GM12873 (cell line): ENCODE measurements at regions not wholly inside any gene's neighbourhood (a gene's known extent, or its start where the extent isn't known, plus 50 kb on each side); places are given as distances from the start of the nearest gene placed in this dataset.

Source experiments
- CTCF ChIP-seq: IDR thresholded peaks from 2 replicates; pipeline ENCODE4 v1.5.1; 2012; ENCODE audit warnings: low read depth, mild to moderate bottlenecking, moderate library complexity, low read length, control low read depth; ENCODE audit not compliant: insufficient read depth; ENCODE audit errors: missing control alignments

- no peak for TF ChIP-seq CTCF
Observed at GRCh38 chr9:110128664-110129329, 79.2 kb downstream of the C9orf152 start.

- no peak for TF ChIP-seq CTCF
Observed at GRCh38 chr9:110129425-110129824, 78.5 kb downstream of the C9orf152 start.

GRCh38 chr9:110130211-110130610 is 77.7 kb downstream of the C9orf152 start:
- no peak for TF ChIP-seq CTCF

DNA sequence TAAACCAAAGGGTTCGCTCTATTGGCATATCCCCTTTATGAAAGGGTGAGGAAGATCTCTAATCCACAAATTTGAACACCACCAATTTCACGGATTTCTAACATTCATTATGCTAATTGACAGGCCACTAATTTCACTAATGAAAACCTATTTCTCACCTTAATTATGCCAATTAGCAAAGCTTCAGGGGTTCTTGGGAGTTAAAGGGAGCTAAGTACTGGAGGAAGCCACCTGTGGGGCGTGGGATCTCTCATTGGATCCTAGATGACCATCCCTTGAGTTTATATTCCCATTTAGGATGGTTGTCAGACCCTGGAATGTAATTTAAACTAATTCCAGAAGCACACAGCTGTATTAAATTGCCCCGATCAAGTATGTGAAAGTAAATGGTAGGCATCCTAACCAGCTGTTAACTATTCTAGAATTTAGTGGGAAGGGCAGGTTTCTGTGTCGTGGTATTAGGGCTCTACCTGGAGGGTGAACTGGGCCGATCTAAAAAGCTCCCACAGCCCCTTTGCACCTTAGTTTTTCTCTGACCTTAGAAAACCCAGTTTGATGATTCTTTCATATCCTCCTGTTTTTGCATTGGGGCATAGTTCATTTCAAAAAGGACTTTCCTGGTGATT is 77.1 kb downstream of the C9orf152 start:
- no peak for TF ChIP-seq CTCF

DNA sequence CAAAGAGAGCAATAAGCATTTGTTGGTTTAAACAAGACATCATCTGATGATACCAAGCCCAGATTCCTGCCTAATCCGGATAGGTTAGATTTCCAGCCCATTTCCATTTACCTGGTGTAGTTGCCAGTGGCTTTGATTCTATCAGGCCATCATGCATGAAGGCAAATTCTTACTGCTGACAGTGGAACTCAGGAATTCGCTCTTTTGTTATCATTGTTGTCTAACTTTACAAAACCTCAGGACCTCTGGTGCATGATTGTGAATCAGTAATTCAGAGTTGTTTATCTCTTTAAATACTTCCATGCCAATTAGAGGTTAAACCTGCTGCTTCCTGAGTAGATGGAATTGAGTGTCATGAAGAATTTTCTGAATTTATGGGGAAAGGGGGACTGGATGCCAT is 76.5 kb downstream of the C9orf152 start:
- no peak for TF ChIP-seq CTCF

- no peak for TF ChIP-seq CTCF
Observed at GRCh38 chr9:110133059-110133458, 74.9 kb downstream of the C9orf152 start.

DNA sequence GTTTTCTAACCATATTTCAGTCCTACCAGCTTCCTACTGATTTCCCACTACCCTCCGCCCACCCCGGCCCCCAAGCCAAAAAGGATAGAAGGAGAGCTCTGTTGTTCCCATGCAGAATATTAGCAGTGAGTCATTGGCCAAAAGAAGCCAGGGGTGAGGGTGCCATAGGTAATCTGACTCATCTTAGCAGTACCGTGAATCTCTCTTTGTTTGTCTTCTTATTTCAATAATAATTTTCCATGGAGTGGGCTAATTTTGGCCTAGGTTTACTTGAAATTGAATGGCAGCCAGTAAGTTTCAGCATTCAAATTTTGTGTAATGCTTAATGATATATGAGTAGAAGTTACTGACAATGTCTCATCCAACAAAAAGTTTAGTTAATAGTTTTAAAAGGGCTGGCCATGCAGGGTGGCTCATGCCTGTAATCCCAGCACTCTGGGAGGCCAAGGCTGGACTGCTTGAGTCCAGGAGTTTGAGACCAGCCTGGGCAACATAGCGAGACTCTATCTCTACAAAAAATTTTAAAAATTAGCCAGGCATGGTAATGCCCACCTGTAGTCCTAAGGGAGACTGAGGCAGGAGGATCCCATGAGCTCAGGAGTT is 74.2 kb downstream of the C9orf152 start:
- no peak for TF ChIP-seq CTCF
